Liver (tissue), 8 donors: ENCODE measurements at regions not wholly inside any gene's neighbourhood (a gene's known extent, or its start where the extent isn't known, plus 50 kb on each side); places are given as distances from the start of the nearest gene placed in this dataset.

Experiments used
- DNase-seq: peaks from one replicate; pipeline ENCODE4 v3.0.0-alpha.2; 2017; ENCODE audit warnings: low spot score
- H3K27ac ChIP-seq, 2 donors: one replicate each; pipeline ENCODE4 v1.7.0; 2013; ENCODE audit warnings: inconsistent platforms in 2 of 2, low read length in 2 of 2, control low read depth in 1 of 2, low read depth in 1 of 2, mild to moderate bottlenecking in 1 of 2
- H3K27me3 ChIP-seq, 4 donors: one replicate each; pipeline versions ENCODE4 v1.6.1 to v1.7.0; 2013; ENCODE audit warnings: low read length in 3 of 4, inconsistent platforms in 1 of 4, mild to moderate bottlenecking in 1 of 4, moderate library complexity in 1 of 4; ENCODE audit not compliant: control insufficient read depth in 4 of 4, insufficient read depth in 4 of 4
- H3K36me3 ChIP-seq, 4 donors: one replicate each; pipeline versions ENCODE4 v1.6.1 to v1.7.0; 2013; ENCODE audit warnings: low read length in 3 of 4, mild to moderate bottlenecking in 3 of 4, low read depth in 1 of 4, moderate library complexity in 1 of 4; ENCODE audit not compliant: control insufficient read depth in 4 of 4, insufficient read depth in 3 of 4
- H3K4me1 ChIP-seq, 4 donors: one replicate each; pipeline versions ENCODE4 v1.6.1 to v1.7.0; 2013; ENCODE audit warnings: low read length in 3 of 4, mild to moderate bottlenecking in 3 of 4, moderate library complexity in 1 of 4; ENCODE audit not compliant: control insufficient read depth in 4 of 4, insufficient read depth in 4 of 4
- H3K4me3 ChIP-seq, 3 donors: one replicate each; pipeline versions ENCODE4 v1.6.1 to v1.7.0; 2013; ENCODE audit warnings: low read length in 3 of 3, control low read depth in 1 of 3, low read depth in 1 of 3, mild to moderate bottlenecking in 1 of 3
- H3K9ac ChIP-seq, 2 donors: one replicate each; pipeline ENCODE4 v1.7.0; 2013; ENCODE audit warnings: low read length in 2 of 2, mild to moderate bottlenecking in 2 of 2, moderate library complexity in 2 of 2, control low read depth in 1 of 2, low read depth in 1 of 2
- H3K9me3 ChIP-seq, 4 donors: one replicate each; pipeline versions ENCODE4 v1.6.1 to v1.7.0; 2013; ENCODE audit warnings: low read length in 3 of 4; ENCODE audit not compliant: control insufficient read depth in 4 of 4
- EGR1 ChIP-seq, 2 donors: IDR thresholded peaks; 2 replicates each; pipeline ENCODE4 v1.6.1; 2016 to 2018; ENCODE audit warnings: antibody characterized with exemption in 2 of 2, low read depth in 2 of 2
- FOXA1 ChIP-seq: IDR thresholded peaks from 2 replicates; pipeline ENCODE4 v1.6.1; 2016; ENCODE audit warnings: antibody characterized with exemption
- FOXA2 ChIP-seq: IDR thresholded peaks from 2 replicates; pipeline ENCODE4 v1.6.1; 2016; ENCODE audit warnings: antibody characterized with exemption
- GABPA ChIP-seq, 2 donors: IDR thresholded peaks in 1 of 2; conservative IDR thresholded peaks in 1 of 2; 2 replicates each; pipeline ENCODE4 v1.6.1; 2016; ENCODE audit warnings: antibody characterized with exemption in 2 of 2, mild to moderate bottlenecking in 1 of 2, moderate library complexity in 1 of 2
- HNF4A ChIP-seq, 2 donors: conservative IDR thresholded peaks; 2 replicates each; pipeline ENCODE4 v1.6.1; 2016; ENCODE audit warnings: antibody characterized with exemption in 2 of 2, mild to moderate bottlenecking in 2 of 2
- HNF4G ChIP-seq: IDR thresholded peaks from 2 replicates; pipeline ENCODE4 v1.6.1; 2016; ENCODE audit warnings: antibody characterized with exemption
- JUND ChIP-seq, 2 donors: IDR thresholded peaks; 2 replicates each; pipeline ENCODE4 v1.6.1; 2016; ENCODE audit warnings: antibody characterized with exemption in 2 of 2
- NR2F2 ChIP-seq: IDR thresholded peaks from 2 replicates; pipeline ENCODE4 v1.6.1; 2016; ENCODE audit warnings: antibody characterized with exemption
- RAD21 ChIP-seq, 2 donors: IDR thresholded peaks; 2 replicates each; pipeline ENCODE4 v1.6.1; 2016; ENCODE audit warnings: antibody characterized with exemption in 2 of 2, mild to moderate bottlenecking in 2 of 2
- REST ChIP-seq: IDR thresholded peaks from 2 replicates; pipeline ENCODE4 v1.6.1; 2016; ENCODE audit warnings: antibody characterized with exemption, mild to moderate bottlenecking
- RXRA ChIP-seq, 2 donors: IDR thresholded peaks; 2 replicates each; pipeline ENCODE4 v1.6.1; 2017 to 2018; ENCODE audit warnings: antibody characterized with exemption in 2 of 2, mild to moderate bottlenecking in 1 of 2
- SP1 ChIP-seq: IDR thresholded peaks from 2 replicates; pipeline ENCODE4 v1.6.1; 2018; ENCODE audit warnings: antibody characterized with exemption, mild to moderate bottlenecking
- TAF1 ChIP-seq: conservative IDR thresholded peaks from 2 replicates; pipeline ENCODE4 v1.6.1; 2016; ENCODE audit warnings: antibody characterized with exemption, mild to moderate bottlenecking
- YY1 ChIP-seq: IDR thresholded peaks from 2 replicates; pipeline ENCODE4 v1.6.1; 2016; ENCODE audit warnings: antibody characterized with exemption, mild to moderate bottlenecking
- WGBS: extraction: QIAGEN DNeasy Blood & Tissue Kit; methylation state at CpG from one replicate; pipeline ENCODE4 v1.1.7; 2013; 5-methylcytosine and 5-hydroxymethylcytosine counted together
- TF ChIP-seq, protein P1 (sequence below): fragments of 150-350 bp; IDR thresholded peaks from 2 replicates; pipeline ENCODE4 v1.5.1; 2017; ENCODE audit warnings: improper control_type of control experiment, low read depth, low read length; ENCODE audit not compliant: missing input control
- TF ChIP-seq, protein P2 (sequence below): IDR thresholded peaks from 2 replicates; pipeline ENCODE4 v1.6.1; 2016; ENCODE audit warnings: antibody characterized with exemption
- TF ChIP-seq, protein P3 (sequence below): IDR thresholded peaks from 2 replicates; pipeline ENCODE4 v1.6.1; 2016; ENCODE audit warnings: antibody characterized with exemption
- TF ChIP-seq, protein P4 (sequence below): IDR thresholded peaks from 2 replicates; pipeline ENCODE4 v1.6.1; 2016; ENCODE audit warnings: antibody characterized with exemption
- donor health status: healthy.
- donor health status: healthy.
- donor health status: healthy.
- donor health status: healthy.
- donor health status: healthy.

- Histone ChIP-seq H3K27me3 (no peaks in the 10 kb centered on the region), H3K4me1 (peaks cover 4 to 29% (median 24%) of the 10 kb centered on the region in 4 donors), H3K4me3 (no peak overlapping the region), H3K36me3 (no peaks in the 10 kb centered on the region), H3K9ac (no peak overlapping the region), H3K9me3 (no peaks in the 10 kb centered on the region), H3K27ac (peak overlapping the region in 1 of 2 donors; percentile 13)
- WGBS: 57% methylated on average over 1 of the region's 1 CpG
- DNase-seq: no peak
- TF ChIP-seq, protein P1, sequence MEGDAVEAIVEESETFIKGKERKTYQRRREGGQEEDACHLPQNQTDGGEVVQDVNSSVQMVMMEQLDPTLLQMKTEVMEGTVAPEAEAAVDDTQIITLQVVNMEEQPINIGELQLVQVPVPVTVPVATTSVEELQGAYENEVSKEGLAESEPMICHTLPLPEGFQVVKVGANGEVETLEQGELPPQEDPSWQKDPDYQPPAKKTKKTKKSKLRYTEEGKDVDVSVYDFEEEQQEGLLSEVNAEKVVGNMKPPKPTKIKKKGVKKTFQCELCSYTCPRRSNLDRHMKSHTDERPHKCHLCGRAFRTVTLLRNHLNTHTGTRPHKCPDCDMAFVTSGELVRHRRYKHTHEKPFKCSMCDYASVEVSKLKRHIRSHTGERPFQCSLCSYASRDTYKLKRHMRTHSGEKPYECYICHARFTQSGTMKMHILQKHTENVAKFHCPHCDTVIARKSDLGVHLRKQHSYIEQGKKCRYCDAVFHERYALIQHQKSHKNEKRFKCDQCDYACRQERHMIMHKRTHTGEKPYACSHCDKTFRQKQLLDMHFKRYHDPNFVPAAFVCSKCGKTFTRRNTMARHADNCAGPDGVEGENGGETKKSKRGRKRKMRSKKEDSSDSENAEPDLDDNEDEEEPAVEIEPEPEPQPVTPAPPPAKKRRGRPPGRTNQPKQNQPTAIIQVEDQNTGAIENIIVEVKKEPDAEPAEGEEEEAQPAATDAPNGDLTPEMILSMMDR: no peak
These were observed 143.0 kb downstream of the SALL1 start for GRCh38 chr16:51008037-51008436.

- Histone ChIP-seq H3K9me3 (no peaks in the 10 kb centered on the region), H3K27ac (peak overlapping the region; percentile 7 to 10), H3K9ac (no peak overlapping the region), H3K36me3 (no peaks in the 10 kb centered on the region), H3K27me3 (no peaks in the 10 kb centered on the region), H3K4me1 (peaks cover 10 to 31% (median 21%) of the 10 kb centered on the region in 4 donors), H3K4me3 (no peak overlapping the region)
- WGBS: 63% methylated on average over 5 of the region's 5 CpGs
- no peak for DNase-seq
- TF ChIP-seq SP1: peak; percentile 63
- TF ChIP-seq NR2F2: no peak
- TF ChIP-seq RXRA (IDR thresholded peaks at IDR 0.05): peak; percentile 65 to 86
- TF ChIP-seq TAF1: no peak
- TF ChIP-seq JUND (IDR thresholded peaks at IDR 0.05): peak in 1 of 2 donors; percentile 64
- peak; percentile 42 for TF ChIP-seq YY1
- TF ChIP-seq FOXA1: peak; percentile 59
- TF ChIP-seq, protein P2, sequence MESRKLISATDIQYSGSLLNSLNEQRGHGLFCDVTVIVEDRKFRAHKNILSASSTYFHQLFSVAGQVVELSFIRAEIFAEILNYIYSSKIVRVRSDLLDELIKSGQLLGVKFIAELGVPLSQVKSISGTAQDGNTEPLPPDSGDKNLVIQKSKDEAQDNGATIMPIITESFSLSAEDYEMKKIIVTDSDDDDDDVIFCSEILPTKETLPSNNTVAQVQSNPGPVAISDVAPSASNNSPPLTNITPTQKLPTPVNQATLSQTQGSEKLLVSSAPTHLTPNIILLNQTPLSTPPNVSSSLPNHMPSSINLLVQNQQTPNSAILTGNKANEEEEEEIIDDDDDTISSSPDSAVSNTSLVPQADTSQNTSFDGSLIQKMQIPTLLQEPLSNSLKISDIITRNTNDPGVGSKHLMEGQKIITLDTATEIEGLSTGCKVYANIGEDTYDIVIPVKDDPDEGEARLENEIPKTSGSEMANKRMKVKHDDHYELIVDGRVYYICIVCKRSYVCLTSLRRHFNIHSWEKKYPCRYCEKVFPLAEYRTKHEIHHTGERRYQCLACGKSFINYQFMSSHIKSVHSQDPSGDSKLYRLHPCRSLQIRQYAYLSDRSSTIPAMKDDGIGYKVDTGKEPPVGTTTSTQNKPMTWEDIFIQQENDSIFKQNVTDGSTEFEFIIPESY: peak; percentile 54
- TF ChIP-seq FOXA2: peak; percentile 57
- TF ChIP-seq REST: peak; percentile 22
- TF ChIP-seq, protein P3, sequence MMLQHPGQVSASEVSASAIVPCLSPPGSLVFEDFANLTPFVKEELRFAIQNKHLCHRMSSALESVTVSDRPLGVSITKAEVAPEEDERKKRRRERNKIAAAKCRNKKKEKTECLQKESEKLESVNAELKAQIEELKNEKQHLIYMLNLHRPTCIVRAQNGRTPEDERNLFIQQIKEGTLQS: no peak
- no peak for TF ChIP-seq HNF4G
- TF ChIP-seq EGR1 (IDR thresholded peaks at IDR 0.05; ENCODE audit: low read depth in 2 of 2): peak in 1 of 2 donors; percentile 52
- TF ChIP-seq, protein P4, sequence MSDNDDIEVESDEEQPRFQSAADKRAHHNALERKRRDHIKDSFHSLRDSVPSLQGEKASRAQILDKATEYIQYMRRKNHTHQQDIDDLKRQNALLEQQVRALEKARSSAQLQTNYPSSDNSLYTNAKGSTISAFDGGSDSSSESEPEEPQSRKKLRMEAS: peak; percentile 77
- TF ChIP-seq, protein P1: no peak
- TF ChIP-seq HNF4A (conservative IDR thresholded peaks at IDR 0.05): peak; percentile 78 to 89
- peak; percentile 62 to 66 for TF ChIP-seq RAD21 (IDR thresholded peaks at IDR 0.05)
- TF ChIP-seq GABPA (IDR thresholded peaks at IDR 0.05 in 1 of 2, conservative IDR thresholded peaks at IDR 0.05 in 1 of 2): no peak
These were observed 147.1 kb downstream of the SALL1 start for GRCh38 chr16:51003850-51004566.
